Aorta (tissue), 5 donors: ENCODE measurements at regions not wholly inside any gene's neighbourhood (a gene's known extent, or its start where the extent isn't known, plus 50 kb on each side); places are given as distances from the start of the nearest gene placed in this dataset.

Source experiments
- ATAC-seq: fragments of 200-7000 bp; cut with Tn5 transposase; one replicate; pipeline ENCODE4 v1.9.1; 2022; ENCODE audit warnings: moderate library complexity; ENCODE audit not compliant: low FRiP score
- DNase-seq, 2 donors: peaks; one replicate each; pipeline ENCODE4 v3.0.0-alpha.2; 2020
- H3K27ac ChIP-seq, 2 donors: one replicate each; pipeline ENCODE4 v1.5.1; 2013; ENCODE audit warnings: low read length in 2 of 2, mild to moderate bottlenecking in 2 of 2, moderate library complexity in 2 of 2, control low read depth in 1 of 2, inconsistent platforms in 1 of 2, low read depth in 1 of 2
- H3K27me3 ChIP-seq, 2 donors: one replicate each; pipeline ENCODE4 v1.6.1; 2013; ENCODE audit warnings: control low read depth in 1 of 2, low read length in 1 of 2, mild to moderate bottlenecking in 1 of 2, moderate library complexity in 1 of 2; ENCODE audit not compliant: insufficient read depth in 2 of 2, control insufficient read depth in 1 of 2
- H3K36me3 ChIP-seq, 2 donors: one replicate each; pipeline ENCODE4 v1.6.1; 2013; ENCODE audit warnings: control low read depth in 1 of 2, low read length in 1 of 2, mild to moderate bottlenecking in 1 of 2; ENCODE audit not compliant: insufficient read depth in 2 of 2, control insufficient read depth in 1 of 2
- H3K4me1 ChIP-seq, 2 donors: one replicate each; pipeline ENCODE4 v1.6.1; 2013; ENCODE audit warnings: low read length in 2 of 2, control low read depth in 1 of 2, mild to moderate bottlenecking in 1 of 2, moderate library complexity in 1 of 2; ENCODE audit not compliant: insufficient read depth in 2 of 2, control insufficient read depth in 1 of 2
- H3K4me3 ChIP-seq, 2 donors: one replicate each; pipeline ENCODE4 v1.5.1; 2013; ENCODE audit warnings: low read length in 2 of 2, control low read depth in 1 of 2, mild to moderate bottlenecking in 1 of 2
- H3K9me3 ChIP-seq: one replicate; pipeline ENCODE4 v1.6.1; 2013; ENCODE audit warnings: mild to moderate bottlenecking, low read length; ENCODE audit not compliant: control insufficient read depth
- WGBS, 2 donors: extraction: QIAGEN DNeasy Blood & Tissue Kit; methylation state at CpG; one replicate each; pipeline ENCODE4 v1.1.7; 2013; 5-methylcytosine and 5-hydroxymethylcytosine counted together
- intact Hi-C, 2 donors: fragments of 100-400 bp; cut with DNase I; formaldehyde crosslinking; loops; one replicate each; pipeline versions ENCODE4 v1.14.2 to v1.15.0; 2022
- donor health status: healthy with polysubstance abuse.
- donor health status: Bipolar disorder and iron deficiency.
- donor health status: DM: no; HTN: no; CAD: no.
- donor health status: DM: no; HTN: no; CAD: no.
- donor health status: DM: yes; HTN: yes; CAD: no.

DNA sequence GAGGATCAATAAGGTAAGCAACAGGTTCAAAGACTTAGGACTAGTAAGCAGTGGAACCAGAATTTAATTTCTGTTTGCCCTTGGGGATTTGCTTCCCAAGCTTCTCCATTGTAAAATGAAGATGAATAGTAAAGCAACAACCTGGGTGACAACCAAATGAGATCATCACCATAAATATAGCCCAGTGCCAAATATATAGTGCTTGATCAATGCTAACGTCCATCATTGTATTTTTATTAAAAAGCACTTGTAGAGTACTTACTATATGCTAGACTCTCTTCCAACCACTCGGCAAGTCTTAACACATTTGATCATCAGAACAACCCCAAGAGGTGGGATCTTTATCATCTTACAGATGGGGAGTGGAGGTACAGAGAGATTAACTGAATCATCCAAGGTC, 51.5 kb upstream of the NMNAT3 start:
- DNase-seq: no peak
- Histone ChIP-seq H3K4me3 (no peak overlapping the region), H3K27me3 (no peaks in the 10 kb centered on the region), H3K27ac (no peak overlapping the region), H3K9me3 (no peaks in the 10 kb centered on the region), H3K36me3 (no peaks in the 10 kb centered on the region), H3K4me1 (no peaks in the 10 kb centered on the region)
- 74 to 83% methylated on average over 2 of the region's 2 CpGs for WGBS, 2 donors
- no peak for ATAC-seq
- intact Hi-C loops: no loop called here

DNA sequence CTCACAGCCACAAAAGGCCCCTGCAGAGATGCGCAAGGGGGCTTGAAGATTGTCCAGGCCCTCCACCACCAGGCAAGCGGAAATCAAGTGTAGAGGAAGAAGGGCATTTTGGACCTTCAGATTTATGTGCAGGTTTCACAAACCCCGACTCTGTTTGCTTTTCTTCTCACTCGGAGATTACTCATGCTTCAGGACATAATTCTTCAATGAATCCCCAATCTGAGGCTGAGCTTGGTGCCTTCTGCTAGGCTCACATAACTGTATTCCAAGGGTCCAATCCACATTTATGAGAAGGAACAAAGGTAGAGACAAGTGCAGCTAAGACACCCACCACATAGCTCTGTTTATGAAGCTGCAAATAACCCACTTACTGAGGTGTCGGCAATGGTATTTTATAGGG, 50.6 kb upstream of the NMNAT3 start:
- H3K9me3 ChIP-seq: no peaks in the 10 kb centered on the region
- DNase-seq (no peak), ATAC-seq (no peak)
- intact Hi-C loops: no loop called here
- no peaks in the 10 kb centered on the region for H3K4me1 ChIP-seq
- no peak overlapping the region for H3K4me3 ChIP-seq
- H3K27ac ChIP-seq: no peak overlapping the region
- WGBS, 2 donors: 72 to 76% methylated on average over 5 of the region's 5 CpGs
- no peaks in the 10 kb centered on the region for H3K27me3 ChIP-seq
- no peaks in the 10 kb centered on the region for H3K36me3 ChIP-seq
